ENCODE measurements at regions not wholly inside any gene's neighbourhood (a gene's known extent, or its start where the extent isn't known, plus 50 kb on each side); places are given as distances from the start of the nearest gene placed in this dataset.

DNA sequence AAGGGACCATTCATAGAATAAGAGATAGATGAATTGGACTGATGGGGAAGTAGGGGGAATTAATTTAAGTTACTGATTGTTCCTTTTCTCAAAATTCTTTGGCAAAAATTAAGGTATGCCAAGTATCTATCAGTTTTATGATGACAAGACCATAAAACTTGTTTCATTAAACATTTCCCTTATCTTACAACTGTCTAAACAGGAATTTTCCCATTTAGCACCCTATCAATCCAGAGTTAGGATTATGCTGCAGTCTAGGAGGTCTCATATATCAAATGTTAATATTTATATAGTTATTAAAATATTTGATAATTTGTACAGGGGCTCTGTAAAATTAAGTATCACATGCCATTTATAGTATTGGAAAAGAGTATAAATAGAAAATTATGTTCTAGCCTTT, 51.5 kb upstream of the ARID1B start:
- TF ChIP-seq, protein P1, sequence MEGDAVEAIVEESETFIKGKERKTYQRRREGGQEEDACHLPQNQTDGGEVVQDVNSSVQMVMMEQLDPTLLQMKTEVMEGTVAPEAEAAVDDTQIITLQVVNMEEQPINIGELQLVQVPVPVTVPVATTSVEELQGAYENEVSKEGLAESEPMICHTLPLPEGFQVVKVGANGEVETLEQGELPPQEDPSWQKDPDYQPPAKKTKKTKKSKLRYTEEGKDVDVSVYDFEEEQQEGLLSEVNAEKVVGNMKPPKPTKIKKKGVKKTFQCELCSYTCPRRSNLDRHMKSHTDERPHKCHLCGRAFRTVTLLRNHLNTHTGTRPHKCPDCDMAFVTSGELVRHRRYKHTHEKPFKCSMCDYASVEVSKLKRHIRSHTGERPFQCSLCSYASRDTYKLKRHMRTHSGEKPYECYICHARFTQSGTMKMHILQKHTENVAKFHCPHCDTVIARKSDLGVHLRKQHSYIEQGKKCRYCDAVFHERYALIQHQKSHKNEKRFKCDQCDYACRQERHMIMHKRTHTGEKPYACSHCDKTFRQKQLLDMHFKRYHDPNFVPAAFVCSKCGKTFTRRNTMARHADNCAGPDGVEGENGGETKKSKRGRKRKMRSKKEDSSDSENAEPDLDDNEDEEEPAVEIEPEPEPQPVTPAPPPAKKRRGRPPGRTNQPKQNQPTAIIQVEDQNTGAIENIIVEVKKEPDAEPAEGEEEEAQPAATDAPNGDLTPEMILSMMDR (conservative IDR thresholded peaks at IDR 0.05; ENCODE audit: low read length), result no peak
- TF ChIP-seq EZH2phosphoT487 (IDR thresholded peaks at IDR 0.05; ENCODE audit: borderline replicate concordance, low read depth, low read length), result no peak
- BruUV-seq (replicated peaks), result no TSS peak
- no peak overlapping the region for H3K4me3 ChIP-seq (ENCODE audit: low read depth, low read length, poor library complexity, severe bottlenecking)
- intact Hi-C loops (cut with micrococcal nuclease; ENCODE audit: unreplicated experiment), result no loop called here
- H3K9me2 ChIP-seq (ENCODE audit: insufficient read depth, low read length), result no peaks in the 10 kb centered on the region
- H3K4me2 ChIP-seq (ENCODE audit: low read length), result no peak overlapping the region
- no peaks in the 10 kb centered on the region for H3K36me3 ChIP-seq (ENCODE audit: insufficient read depth, low read length)
- no peak overlapping the region for H2AFZ ChIP-seq (ENCODE audit: low read length)
- CTCF ChIA-PET (ENCODE audit: unreplicated experiment), result no interaction called here
- H3K27ac ChIP-seq (ENCODE audit: low read depth, low read length, poor library complexity, severe bottlenecking), result no peak overlapping the region
- no peaks in the 10 kb centered on the region for H3K79me2 ChIP-seq (ENCODE audit: insufficient read depth, low read depth, low read length)
- DNase-seq (ENCODE audit: low spot score), result no peak
- H3K9me3 ChIP-seq (ENCODE audit: low read length), result no peaks in the 10 kb centered on the region
- POLR2A ChIA-PET, result no interaction called here
- H3K4me1 ChIP-seq (ENCODE audit: insufficient read depth, low read length, poor library complexity, severe bottlenecking), result peaks cover 31% of the 10 kb centered on the region
- H4K20me1 ChIP-seq (ENCODE audit: insufficient read depth, low read length), result no peaks in the 10 kb centered on the region

DNA sequence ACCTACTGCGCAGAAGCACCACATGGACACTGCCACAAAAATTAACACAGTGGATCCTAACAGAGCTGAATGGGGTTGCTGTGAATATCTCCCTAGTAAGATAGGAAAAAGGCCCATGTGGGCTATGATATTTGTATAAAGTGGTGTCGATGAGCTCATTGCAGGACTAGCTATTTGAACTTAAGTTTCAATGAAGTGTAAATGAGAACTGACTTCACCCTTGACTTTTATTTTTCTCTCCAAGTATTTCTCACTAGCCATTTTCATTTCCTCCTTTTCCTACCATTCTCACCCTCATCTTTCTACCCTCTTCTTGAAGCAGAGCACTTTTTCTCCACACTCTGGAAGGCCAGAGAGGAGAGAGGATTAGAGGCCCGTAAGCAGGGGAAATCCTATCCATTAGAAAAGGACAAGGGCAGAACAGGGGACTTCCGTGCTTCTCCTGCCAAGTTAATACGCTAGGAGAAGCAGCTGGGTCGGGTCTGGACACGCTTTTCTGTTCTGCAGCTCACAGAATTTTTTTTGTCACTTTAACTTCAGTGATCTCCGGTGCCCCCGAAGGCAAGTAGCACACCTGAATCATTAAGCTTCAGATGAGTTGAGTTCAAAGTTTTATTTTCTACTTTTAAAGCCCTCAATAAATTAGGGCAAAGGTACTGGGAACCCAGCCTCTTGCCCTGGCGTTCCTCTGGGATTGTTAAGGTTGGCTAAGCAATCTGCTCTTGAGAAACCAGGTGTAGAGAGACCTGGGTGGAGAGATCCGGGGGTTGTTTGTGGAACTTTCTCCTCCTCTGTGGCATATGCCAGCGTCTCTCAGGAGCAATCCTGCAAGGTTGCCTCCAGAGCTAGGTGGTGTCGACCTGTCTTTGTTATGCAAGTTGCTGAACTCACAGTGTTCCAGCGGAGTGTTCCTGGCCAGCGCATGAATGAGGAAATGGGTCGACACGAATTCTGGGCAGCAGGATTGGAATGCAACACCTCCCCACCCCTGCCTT, 56.2 kb upstream of the ARID1B start:
- Histone ChIP-seq H3K27ac (ENCODE audit: low read depth, low read length, poor library complexity, severe bottlenecking) (peak overlapping the region; percentile 45), H2AFZ (ENCODE audit: low read length) (peak overlapping the region; percentile 93), H3K36me3 (ENCODE audit: insufficient read depth, low read length) (no peaks in the 10 kb centered on the region), H3K9me3 (ENCODE audit: low read length) (no peaks in the 10 kb centered on the region), H3K4me3 (ENCODE audit: low read depth, low read length, poor library complexity, severe bottlenecking) (peak overlapping the region; percentile 42), H3K4me2 (ENCODE audit: low read length) (peak overlapping the region; percentile 56), H3K9me2 (ENCODE audit: insufficient read depth, low read length) (no peaks in the 10 kb centered on the region), H4K20me1 (ENCODE audit: insufficient read depth, low read length) (no peaks in the 10 kb centered on the region), H3K79me2 (ENCODE audit: insufficient read depth, low read depth, low read length) (no peaks in the 10 kb centered on the region), H3K4me1 (ENCODE audit: insufficient read depth, low read length, poor library complexity, severe bottlenecking) (peaks cover 28% of the 10 kb centered on the region)
- TF ChIP-seq EZH2phosphoT487 (IDR thresholded peaks at IDR 0.05; ENCODE audit: borderline replicate concordance, low read depth, low read length), result no peak
- TF ChIP-seq, protein P1 (conservative IDR thresholded peaks at IDR 0.05; ENCODE audit: low read length), result peak; percentile 60
- intact Hi-C loops (cut with micrococcal nuclease; ENCODE audit: unreplicated experiment), result loop anchor here (1.0 to 2.0 kb wide), 2 partner anchors 34 kb away; no protein-coding TSS in a partner anchor
- no TSS peak for BruUV-seq (replicated peaks)
- ChIA-PET CTCF (ENCODE audit: unreplicated experiment) (interaction anchor here (0.6 to 1.5 kb wide), 5 partner anchors 8 to 84 kb away, joined by 4 to 5 read pairs (median 4); no protein-coding TSS in a partner anchor), POLR2A (interaction anchor here (0.5 to 2.4 kb wide), 25 partner anchors 8 to 415 kb away, joined by 3 to 18 read pairs (median 3); no protein-coding TSS in a partner anchor)
- DNase-seq (ENCODE audit: low spot score), result peak; percentile 50

Measured in OCI-LY7 (cell line).